GM12878 (cell line): ENCODE measurements at regions not wholly inside any gene's neighbourhood (a gene's known extent, or its start where the extent isn't known, plus 50 kb on each side); places are given as distances from the start of the nearest gene placed in this dataset.

Experiments used
- ATAC-seq: fragments of 200-7000 bp; cut with Tn5 transposase; 3 replicates; pipeline ENCODE4 v1.9.1; 2020; ENCODE audit warnings: mild to moderate bottlenecking, moderate library complexity
- BruUV-seq: library from RNA; stranded (reverse); fragments of 400-500 nt; replicated peaks from 2 replicates; lab custom pipeline; 2021; lab: Mats Ljungman, UMichigan
- CTCF ChIA-PET: fragments of 300-600 bp; sonication (Branson Sonifier 250); formaldehyde crosslinking; extraction: SDS; loops from one replicate; lab custom pipeline; 2021; ENCODE audit warnings: inconsistent platforms; lab: Yijun Ruan, JAX
- POLR2A ChIA-PET: fragments of 350-600 bp; formaldehyde crosslinking; extraction: SDS; loops from one replicate; lab custom pipeline; 2021; ENCODE audit warnings: inconsistent platforms; lab: Charles Lee
- RAD21 ChIA-PET: fragments of 300-600 bp; sonication (Branson Sonifier 250); formaldehyde crosslinking; loops from one replicate; lab custom pipeline; 2023; ENCODE audit warnings: antibody characterized with exemption; ENCODE audit not compliant: unreplicated experiment; lab: Charles Lee
- SMC1A ChIA-PET: fragments of 300-600 bp; sonication (Branson Sonifier 250); formaldehyde crosslinking; loops from one replicate; lab custom pipeline; 2023; ENCODE audit not compliant: unreplicated experiment, uncharacterized antibody; lab: Charles Lee
- DNase-seq: peaks from one replicate; pipeline ENCODE4 v3.0.0-alpha.2; 2011; ENCODE audit warnings: low read depth, low spot score
- FAIRE-seq: peaks from 3 replicates; lab custom pipeline; 2011; peaks lifted over from hg19 to GRCh38; lab: Jason Lieb, UNC
- H2AFZ ChIP-seq: 2 replicates; pipeline ENCODE4 v1.6.0; 2011; ENCODE audit warnings: low read depth, low read length, control low read depth; ENCODE audit not compliant: control insufficient read depth
- H3K27ac ChIP-seq: 2 replicates; pipeline ENCODE4 v1.5.1; 2011; ENCODE audit warnings: control low read depth; ENCODE audit not compliant: control insufficient read depth, insufficient read depth
- H3K27me3 ChIP-seq, 2 experiments: replicated peaks in 1 of 2; 2 replicates each; pipeline versions ENCODE4 v1.6.0 to v1.6.1; 2011; ENCODE audit warnings: low read length in 1 of 2; ENCODE audit not compliant: control insufficient read depth in 2 of 2, insufficient read depth in 2 of 2
- H3K36me3 ChIP-seq, 2 experiments: 2 replicates each; pipeline ENCODE4 v1.5.1; 2011; ENCODE audit warnings: low read length in 1 of 2; ENCODE audit not compliant: control insufficient read depth in 2 of 2, insufficient read depth in 2 of 2
- H3K4me1 ChIP-seq: 2 replicates; pipeline ENCODE4 v1.6.1; 2011; ENCODE audit warnings: mild to moderate bottlenecking, low read length, moderate library complexity, mixed read lengths; ENCODE audit not compliant: control insufficient read depth, insufficient read depth
- H3K4me2 ChIP-seq: 2 replicates; pipeline ENCODE4 v1.6.0; 2011; ENCODE audit warnings: control low read depth; ENCODE audit not compliant: control insufficient read depth, insufficient read depth
- H3K4me3 ChIP-seq: fragments of 200-600 bp; sonication (generic); 2 replicates; pipeline ENCODE4 v1.5.1; 2016
- H3K79me2 ChIP-seq: 2 replicates; pipeline ENCODE4 v1.6.0; 2011; ENCODE audit warnings: low read length; ENCODE audit not compliant: control insufficient read depth, insufficient read depth
- H3K9ac ChIP-seq: 2 replicates; pipeline ENCODE4 v1.8.0; 2011; ENCODE audit warnings: low read length, control low read depth, mixed read lengths; ENCODE audit not compliant: control insufficient read depth, insufficient read depth
- H3K9me3 ChIP-seq: replicated peaks from 3 replicates; pipeline ENCODE4 v1.5.1; 2011; ENCODE audit warnings: mild to moderate bottlenecking, low read length; ENCODE audit not compliant: control insufficient read depth, insufficient read depth
- H4K20me1 ChIP-seq: 2 replicates; pipeline ENCODE4 v1.6.0; 2011; ENCODE audit not compliant: control insufficient read depth, insufficient read depth
- ASH2L ChIP-seq: fragments of 300-600, 200-600 bp; sonication (generic); IDR thresholded peaks from 2 replicates; pipeline ENCODE4 v1.6.1; 2017; ENCODE audit warnings: low read depth, mild to moderate bottlenecking, borderline replicate concordance
- CBX5 ChIP-seq: sonication (generic); IDR thresholded peaks from 2 replicates; pipeline ENCODE4 v1.6.1; 2016; ENCODE audit warnings: low read depth, moderate library complexity, mild to moderate bottlenecking, inconsistent platforms
- DPF2 ChIP-seq: fragments of 450-650 bp; IDR thresholded peaks from 2 replicates; pipeline ENCODE4 v1.6.1; 2017; ENCODE audit warnings: mild to moderate bottlenecking
- EED ChIP-seq: sonication (generic); IDR thresholded peaks from 2 replicates; pipeline ENCODE4 v1.6.1; 2016; ENCODE audit warnings: antibody characterized with exemption, low read depth
- ESRRA ChIP-seq: IDR thresholded peaks from 2 replicates; pipeline ENCODE4 v1.6.1; 2012; ENCODE audit warnings: mild to moderate bottlenecking, low read length, improper control_type of control experiment
- EZH2 ChIP-seq: IDR thresholded peaks from 2 replicates; pipeline ENCODE4 v1.6.1; 2012; ENCODE audit warnings: low read depth, mild to moderate bottlenecking, control low read depth, inconsistent platforms, low read length, borderline replicate concordance; ENCODE audit not compliant: control insufficient read depth
- RAD51 ChIP-seq: fragments of 450-650 bp; IDR thresholded peaks from 2 replicates; pipeline ENCODE4 v1.6.1; 2016; ENCODE audit warnings: moderate library complexity, mild to moderate bottlenecking, inconsistent platforms
- WRNIP1 ChIP-seq: IDR thresholded peaks from 2 replicates; pipeline ENCODE4 v1.6.1; 2011; ENCODE audit warnings: low read depth, low read length, improper control_type of control experiment, borderline replicate concordance
- in situ Hi-C: fragments of 300-500 bp; cut with MboI; formaldehyde crosslinking; loops from 9 replicates; pipeline ENCODE4 v1.14.3; 2018; ENCODE audit warnings: mixed read lengths
- intact Hi-C: fragments of 100-400 bp; cut with micrococcal nuclease; formaldehyde crosslinking; loops from one replicate; pipeline ENCODE4 v1.14.2; 2022; ENCODE audit not compliant: unreplicated experiment
- TF ChIP-seq, protein P1 (sequence below): fragments of 450-650 bp; IDR thresholded peaks from 2 replicates; pipeline ENCODE4 v1.6.1; 2017; ENCODE audit warnings: borderline replicate concordance
- TF ChIP-seq, protein P2 (sequence below): IDR thresholded peaks from 2 replicates; pipeline ENCODE4 v1.6.1; 2012; ENCODE audit warnings: low read length, inconsistent platforms

DNA sequence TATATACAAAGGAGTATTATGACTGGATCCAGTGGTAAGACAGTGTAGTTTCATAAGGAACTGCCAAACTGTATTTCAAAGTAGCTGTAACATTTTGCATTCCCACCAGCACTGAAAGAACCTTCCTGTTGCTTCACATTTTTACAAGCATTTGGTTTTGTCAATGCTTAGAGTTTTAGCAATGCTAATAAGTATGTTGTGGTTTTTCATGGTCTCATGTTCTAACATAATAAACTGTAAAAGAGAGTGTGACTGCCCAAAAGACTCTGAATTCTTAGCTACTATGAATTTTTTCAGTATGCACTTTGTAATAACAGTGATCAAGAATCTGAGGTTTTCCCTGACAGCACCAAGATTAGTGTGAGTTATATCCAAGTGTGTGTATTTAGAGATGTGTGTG, 604.2 kb downstream of the XIRP2 start:
- ChIA-PET RAD21 (no interaction called here), POLR2A (no interaction called here), CTCF (no interaction called here), SMC1A (interaction anchor here (0.6 to 0.9 kb wide), 2 partner anchors 10 to 618 kb away, joined by 3 to 4 read pairs; no protein-coding TSS in a partner anchor)
- DNase-seq, result no peak
- no peak overlapping the region for H3K9ac ChIP-seq
- no peaks in the 10 kb centered on the region for H3K36me3 ChIP-seq
- H3K79me2 ChIP-seq, result no peaks in the 10 kb centered on the region
- intact Hi-C loops, result no loop called here
- H3K4me3 ChIP-seq, result no peak overlapping the region
- no peak overlapping the region for H2AFZ ChIP-seq
- H4K20me1 ChIP-seq, result no peaks in the 10 kb centered on the region
- no peak overlapping the region for H3K4me2 ChIP-seq
- no peak overlapping the region for H3K27ac ChIP-seq
- TF ChIP-seq EZH2 (no peak), ESRRA (no peak), ASH2L (no peak), WRNIP1 (no peak), CBX5 (no peak), EED (no peak), RAD51 (no peak), DPF2 (no peak)
- TF ChIP-seq, protein P1, sequence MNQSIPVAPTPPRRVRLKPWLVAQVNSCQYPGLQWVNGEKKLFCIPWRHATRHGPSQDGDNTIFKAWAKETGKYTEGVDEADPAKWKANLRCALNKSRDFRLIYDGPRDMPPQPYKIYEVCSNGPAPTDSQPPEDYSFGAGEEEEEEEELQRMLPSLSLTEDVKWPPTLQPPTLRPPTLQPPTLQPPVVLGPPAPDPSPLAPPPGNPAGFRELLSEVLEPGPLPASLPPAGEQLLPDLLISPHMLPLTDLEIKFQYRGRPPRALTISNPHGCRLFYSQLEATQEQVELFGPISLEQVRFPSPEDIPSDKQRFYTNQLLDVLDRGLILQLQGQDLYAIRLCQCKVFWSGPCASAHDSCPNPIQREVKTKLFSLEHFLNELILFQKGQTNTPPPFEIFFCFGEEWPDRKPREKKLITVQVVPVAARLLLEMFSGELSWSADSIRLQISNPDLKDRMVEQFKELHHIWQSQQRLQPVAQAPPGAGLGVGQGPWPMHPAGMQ, result no peak
- TF ChIP-seq, protein P2, sequence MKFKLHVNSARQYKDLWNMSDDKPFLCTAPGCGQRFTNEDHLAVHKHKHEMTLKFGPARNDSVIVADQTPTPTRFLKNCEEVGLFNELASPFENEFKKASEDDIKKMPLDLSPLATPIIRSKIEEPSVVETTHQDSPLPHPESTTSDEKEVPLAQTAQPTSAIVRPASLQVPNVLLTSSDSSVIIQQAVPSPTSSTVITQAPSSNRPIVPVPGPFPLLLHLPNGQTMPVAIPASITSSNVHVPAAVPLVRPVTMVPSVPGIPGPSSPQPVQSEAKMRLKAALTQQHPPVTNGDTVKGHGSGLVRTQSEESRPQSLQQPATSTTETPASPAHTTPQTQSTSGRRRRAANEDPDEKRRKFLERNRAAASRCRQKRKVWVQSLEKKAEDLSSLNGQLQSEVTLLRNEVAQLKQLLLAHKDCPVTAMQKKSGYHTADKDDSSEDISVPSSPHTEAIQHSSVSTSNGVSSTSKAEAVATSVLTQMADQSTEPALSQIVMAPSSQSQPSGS, result no peak
- no peaks in the 10 kb centered on the region for H3K9me3 ChIP-seq
- FAIRE-seq, result no peak
- in situ Hi-C loops, result no loop called here
- no peak for ATAC-seq
- BruUV-seq, result no TSS peak
- no peaks in the 10 kb centered on the region for H3K4me1 ChIP-seq
- H3K27me3 ChIP-seq, result no peaks in the 10 kb centered on the region; a peak in 1 of 4 replicates
